H1 (cell line): ENCODE measurements at regions not wholly inside any gene's neighbourhood (a gene's known extent, or its start where the extent isn't known, plus 50 kb on each side); places are given as distances from the start of the nearest gene placed in this dataset.

Experiments used
- CTCF ChIA-PET: fragments of 300-600 bp; sonication (Branson Sonifier 250); formaldehyde crosslinking; loops from one replicate; lab custom pipeline; 2021; ENCODE audit not compliant: partially characterized antibody; lab: Charles Lee
- POLR2A ChIA-PET: fragments of 300-600 bp; sonication (Branson Sonifier 250); formaldehyde crosslinking; loops from one replicate; lab custom pipeline; 2021; ENCODE audit warnings: inconsistent platforms; ENCODE audit not compliant: partially characterized antibody; lab: Charles Lee
- DNase-seq, 2 experiments: peaks; one replicate each; pipeline versions ENCODE4 v3.0.0 to v3.0.0-alpha.2; 2010 to 2022; ENCODE audit warnings: low spot score in 2 of 2, low read depth in 1 of 2, mixed read lengths in 1 of 2
- FAIRE-seq: peaks from 2 replicates; lab custom pipeline; 2011; peaks lifted over from hg19 to GRCh38; lab: Jason Lieb, UNC
- H2AFZ ChIP-seq: 2 replicates; pipeline ENCODE4 v1.8.1; 2012; ENCODE audit warnings: low read length, inconsistent platforms
- H2AK5ac ChIP-seq: 2 replicates; pipeline ENCODE4 v1.6.1; 2013; ENCODE audit warnings: low read depth, low read length
- H2BK120ac ChIP-seq: replicated peaks from 2 replicates; pipeline ENCODE3; 2013; ENCODE audit warnings: low read depth, low read length, inconsistent platforms
- H2BK12ac ChIP-seq: 2 replicates; pipeline ENCODE4 v1.6.1; 2013; ENCODE audit warnings: low read depth, low read length
- H2BK15ac ChIP-seq: 2 replicates; pipeline ENCODE4 v1.6.1; 2013; ENCODE audit warnings: low read length
- H2BK20ac ChIP-seq: 2 replicates; pipeline ENCODE4 v1.6.1; 2013; ENCODE audit warnings: low read length
- H2BK5ac ChIP-seq: 2 replicates; pipeline ENCODE4 v1.6.1; 2013; ENCODE audit warnings: low read depth, low read length
- H3K14ac ChIP-seq: 2 replicates; pipeline ENCODE4 v1.6.1; 2013; ENCODE audit warnings: inconsistent platforms; ENCODE audit not compliant: insufficient read length
- H3K18ac ChIP-seq: 2 replicates; pipeline ENCODE4 v1.6.1; 2013; ENCODE audit warnings: low read length; ENCODE audit errors: extremely low read depth
- H3K23ac ChIP-seq: 2 replicates; pipeline ENCODE4 v1.6.1; 2013; ENCODE audit warnings: inconsistent platforms; ENCODE audit not compliant: insufficient read length
- H3K23me2 ChIP-seq: 2 replicates; pipeline ENCODE4 v1.6.1; 2013; ENCODE audit warnings: low read depth, low read length
- H3K27ac ChIP-seq: 2 replicates; pipeline ENCODE4 v1.6.1; 2011; ENCODE audit warnings: low read depth, low read length, inconsistent platforms
- H3K27me3 ChIP-seq, 4 experiments: replicated peaks in 1 of 4; 1 replicate in 1 of 4; 2 replicates in 3 of 4; pipeline versions ENCODE4 v1.6.1 to v1.8.1; 2011 to 2013; ENCODE audit warnings: low read length in 3 of 4, mild to moderate bottlenecking in 3 of 4, inconsistent platforms in 2 of 4, mixed read lengths in 2 of 4, moderate library complexity in 1 of 4; ENCODE audit not compliant: control insufficient read depth in 3 of 4, insufficient read depth in 3 of 4; ENCODE audit errors: extremely low read depth in 1 of 4
- H3K36me3 ChIP-seq, 4 experiments: 2 replicates each; pipeline versions ENCODE4 v1.6.1 to v1.8.1; 2011 to 2013; ENCODE audit warnings: mild to moderate bottlenecking in 4 of 4, low read length in 3 of 4, moderate library complexity in 2 of 4, control low read depth in 1 of 4, inconsistent platforms in 1 of 4; ENCODE audit not compliant: insufficient read depth in 4 of 4, control insufficient read depth in 2 of 4
- H3K4ac ChIP-seq: replicated peaks from 2 replicates; pipeline ENCODE3; 2013; ENCODE audit warnings: low read length, low read depth, mixed read lengths, inconsistent platforms; ENCODE audit not compliant: insufficient read length
- H3K4me1 ChIP-seq, 4 experiments: replicated peaks in 1 of 4; 1 replicate in 1 of 4; 2 replicates in 3 of 4; pipeline versions ENCODE4 v1.6.1 to v1.8.1; 2011 to 2013; ENCODE audit warnings: low read length in 3 of 4, inconsistent platforms in 2 of 4, mixed read lengths in 1 of 4; ENCODE audit not compliant: insufficient read depth in 4 of 4, control insufficient read depth in 3 of 4
- H3K4me2 ChIP-seq, 2 experiments: 2 replicates each; pipeline versions ENCODE4 v1.6.1 to v1.8.1; 2011 to 2013; ENCODE audit warnings: low read depth in 2 of 2, low read length in 2 of 2, control low read depth in 1 of 2, inconsistent platforms in 1 of 2, mild to moderate bottlenecking in 1 of 2; ENCODE audit not compliant: insufficient read depth in 1 of 2
- H3K4me3 ChIP-seq, 4 experiments: fragments of 200-600, 300-600 bp in 1 of 4; sonication (generic), shearing (Covaris generic), sonication (Bioruptor Twin) in 1 of 4; 2 replicates each; pipeline versions ENCODE4 v1.5.1 to v1.8.1; 2011 to 2016; ENCODE audit warnings: low read length in 4 of 4, low read depth in 3 of 4, control low read depth in 2 of 4, inconsistent platforms in 2 of 4, mild to moderate bottlenecking in 2 of 4, mixed read lengths in 1 of 4, moderate library complexity in 1 of 4; ENCODE audit not compliant: insufficient read depth in 2 of 4; ENCODE audit errors: extremely low read depth in 1 of 4
- H3K56ac ChIP-seq: replicated peaks from 2 replicates; pipeline ENCODE3; 2013; ENCODE audit warnings: low read depth, mild to moderate bottlenecking, mixed read lengths, low read length, inconsistent platforms; ENCODE audit not compliant: insufficient read length
- H3K79me1 ChIP-seq: 2 replicates; pipeline ENCODE4 v1.6.1; 2013; ENCODE audit warnings: low read depth, low read length, control low read depth
- H3K79me2 ChIP-seq, 2 experiments: 2 replicates each; pipeline versions ENCODE4 v1.6.1 to v1.8.1; 2012 to 2013; ENCODE audit warnings: low read length in 2 of 2, mild to moderate bottlenecking in 2 of 2, inconsistent platforms in 1 of 2; ENCODE audit not compliant: insufficient read depth in 2 of 2, control insufficient read depth in 1 of 2
- H3K9ac ChIP-seq, 4 experiments: replicated peaks in 1 of 4; 1 replicate in 1 of 4; 2 replicates in 3 of 4; pipeline versions ENCODE4 v1.6.1 to v1.8.1; 2011 to 2013; ENCODE audit warnings: low read depth in 3 of 4, low read length in 3 of 4, control low read depth in 2 of 4, mild to moderate bottlenecking in 2 of 4, moderate library complexity in 2 of 4, inconsistent platforms in 1 of 4; ENCODE audit errors: extremely low read depth in 1 of 4
- H3K9me3 ChIP-seq, 2 experiments: 2 replicates each; pipeline versions ENCODE4 v1.6.1 to v1.8.1; 2012 to 2013; ENCODE audit warnings: mild to moderate bottlenecking in 2 of 2, moderate library complexity in 2 of 2, control low read depth in 1 of 2, inconsistent platforms in 1 of 2, low read depth in 1 of 2, low read length in 1 of 2, mixed read lengths in 1 of 2; ENCODE audit not compliant: insufficient read depth in 2 of 2
- H4K20me1 ChIP-seq, 2 experiments: replicated peaks in 1 of 2; 2 replicates each; pipeline versions ENCODE3 to v1.8.1; 2011 to 2013; ENCODE audit warnings: inconsistent platforms in 2 of 2, low read length in 2 of 2, mild to moderate bottlenecking in 1 of 2; ENCODE audit not compliant: insufficient read depth in 2 of 2, control insufficient read depth in 1 of 2
- H4K5ac ChIP-seq: 2 replicates; pipeline ENCODE4 v1.6.1; 2013; ENCODE audit warnings: low read length, low read depth, mixed read lengths, inconsistent platforms; ENCODE audit not compliant: insufficient read length
- H4K8ac ChIP-seq: 2 replicates; pipeline ENCODE4 v1.8.0; 2013; ENCODE audit warnings: mild to moderate bottlenecking, moderate library complexity, low read length, inconsistent platforms; ENCODE audit not compliant: insufficient read depth; ENCODE audit errors: extremely low read depth
- H4K91ac ChIP-seq: replicated peaks from 2 replicates; pipeline ENCODE3; 2013; ENCODE audit warnings: low read length, mixed read lengths, inconsistent platforms; ENCODE audit not compliant: insufficient read length
- BACH1 ChIP-seq: IDR thresholded peaks from 2 replicates; pipeline ENCODE4 v1.6.1; 2012; ENCODE audit warnings: low read length, improper control_type of control experiment
- BRCA1 ChIP-seq: IDR thresholded peaks from 2 replicates; pipeline ENCODE4 v1.6.1; 2012; ENCODE audit warnings: low read depth, low read length, improper control_type of control experiment
- EGR1 ChIP-seq: IDR thresholded peaks from 2 replicates; pipeline ENCODE4 v1.6.1; 2011; ENCODE audit warnings: low read depth, low read length, borderline replicate concordance
- GTF2F1 ChIP-seq: IDR thresholded peaks from 2 replicates; pipeline ENCODE4 v1.6.1; 2012; ENCODE audit warnings: low read depth, low read length, improper control_type of control experiment, borderline replicate concordance
- PHF8 ChIP-seq: fragments of 200-600 bp; sonication (generic); conservative IDR thresholded peaks from 2 replicates; pipeline ENCODE4 v1.7.1; 2012; ENCODE audit warnings: low read depth, mild to moderate bottlenecking, inconsistent platforms, low read length, moderate library complexity
- TEAD4 ChIP-seq: IDR thresholded peaks from 2 replicates; pipeline ENCODE4 v1.6.1; 2012; ENCODE audit warnings: low read depth, low read length, inconsistent platforms, mixed read lengths
- ZNF274 ChIP-seq: IDR thresholded peaks from 2 replicates; pipeline ENCODE4 v1.7.0; 2012; ENCODE audit warnings: low read length, borderline replicate concordance; ENCODE audit errors: extremely low read depth
- WGBS, 2 experiments: shearing (Covaris generic) in 1 of 2; methylation state at CpG; one replicate each; pipeline versions ENCODE4 v1.1.6 to v1.1.7; 2013 to 2015; ENCODE audit warnings: low lambda C conversion rate in 2 of 2, mixed read lengths in 2 of 2, inconsistent platforms in 1 of 2, low coverage in 1 of 2, missing lambda C conversion rate in 1 of 2; ENCODE audit not compliant: insufficient replicate concordance in 2 of 2, insufficient coverage in 1 of 2, insufficient read length in 1 of 2; ENCODE audit errors: extremely low coverage in 1 of 2, missing lambda C conversion rate in 1 of 2; 5-methylcytosine and 5-hydroxymethylcytosine counted together

DNA sequence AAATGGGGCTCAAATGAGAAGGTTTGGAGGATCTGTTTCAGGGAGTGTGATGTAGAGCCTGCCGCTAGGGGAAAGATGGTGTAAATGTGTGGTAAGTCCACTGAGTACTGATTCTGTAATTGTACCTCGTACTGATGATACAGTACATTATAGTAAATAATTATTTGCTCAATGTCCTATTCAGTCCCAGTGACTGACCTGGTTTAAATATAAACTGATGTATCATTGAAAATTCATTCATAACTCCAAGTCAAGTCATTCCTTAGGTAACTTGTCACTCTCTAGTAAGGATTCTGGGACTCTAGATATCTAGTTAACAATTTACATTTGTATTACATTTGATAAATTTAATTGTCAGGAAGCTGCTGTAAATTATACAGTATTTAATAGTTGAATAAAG, 667.3 kb downstream of the DTWD2 start:
- FAIRE-seq, result no peak

More for the DNA sequence above, 667.3 kb downstream of the DTWD2 start:
- Histone ChIP-seq H2BK120ac (no peak overlapping the region), H3K23me2 (no peaks in the 10 kb centered on the region), H4K20me1 (no peaks in the 10 kb centered on the region), H3K56ac (no peak overlapping the region), H3K4me2 (no peak overlapping the region), H3K18ac (no peak overlapping the region), H4K91ac (no peak overlapping the region), H3K9ac (no peak overlapping the region), H2AK5ac (no peak overlapping the region), H3K79me1 (no peaks in the 10 kb centered on the region), H3K14ac (no peak overlapping the region), H4K5ac (no peak overlapping the region), H3K9me3 (peaks cover 0 to 8% of the 10 kb centered on the region in 2 experiments; a peak in 2 of 4 replicates), H3K23ac (no peak overlapping the region), H2BK15ac (no peak overlapping the region), H3K4me1 (0 out of 7 replicates have a peak, but pooled peaks cover 0 to under 1% (median 0%) of the 10 kb centered on the region in 4 experiments), H3K27me3 (no peaks in the 10 kb centered on the region), H4K8ac (no peak overlapping the region), H3K4me3 (no peak overlapping the region), H2BK20ac (no peak overlapping the region), H3K4ac (no peak overlapping the region), H3K36me3 (no peaks in the 10 kb centered on the region), H3K79me2 (no peaks in the 10 kb centered on the region), H3K27ac (no peak overlapping the region), H2AFZ (no peak overlapping the region), H2BK5ac (no peak overlapping the region), H2BK12ac (no peak overlapping the region)
- ChIA-PET CTCF (no interaction called here), POLR2A (no interaction called here)
- no peak for DNase-seq
- TF ChIP-seq ZNF274 (no peak), BACH1 (no peak), EGR1 (no peak), BRCA1 (no peak), GTF2F1 (no peak), PHF8 (no peak), TEAD4 (no peak)
- 86% methylated on average over 2 of the region's 2 CpGs; no CpG with 5 or more reads in 1 of the 2 experiments for WGBS, 2 experiments
